Mucosa of rectum (tissue), 2 donors: ENCODE measurements at regions not wholly inside any gene's neighbourhood (a gene's known extent, or its start where the extent isn't known, plus 50 kb on each side); places are given as distances from the start of the nearest gene placed in this dataset.

Source experiments
- H3K27ac ChIP-seq, 2 donors: one replicate each; pipeline ENCODE4 v1.7.0; 2013; ENCODE audit warnings: inconsistent platforms in 2 of 2, low read depth in 2 of 2, low read length in 2 of 2
- H3K27me3 ChIP-seq, 2 donors: one replicate each; pipeline ENCODE4 v1.7.0; 2013; ENCODE audit warnings: low read length in 2 of 2; ENCODE audit not compliant: control insufficient read depth in 2 of 2, insufficient read depth in 2 of 2
- H3K36me3 ChIP-seq, 2 donors: one replicate each; pipeline ENCODE4 v1.7.0; 2013; ENCODE audit warnings: low read length in 2 of 2; ENCODE audit not compliant: control insufficient read depth in 2 of 2, insufficient read depth in 2 of 2
- H3K4me1 ChIP-seq, 2 donors: one replicate each; pipeline ENCODE4 v1.7.0; 2013; ENCODE audit warnings: low read length in 2 of 2, mild to moderate bottlenecking in 1 of 2; ENCODE audit not compliant: control insufficient read depth in 2 of 2, insufficient read depth in 2 of 2
- H3K4me3 ChIP-seq, 2 donors: one replicate each; pipeline ENCODE4 v1.7.0; 2013; ENCODE audit warnings: low read length in 2 of 2
- H3K9ac ChIP-seq, 2 donors: one replicate each; pipeline ENCODE4 v1.7.0; 2013; ENCODE audit warnings: low read length in 2 of 2, low read depth in 1 of 2, mild to moderate bottlenecking in 1 of 2
- H3K9me3 ChIP-seq, 2 donors: one replicate each; pipeline ENCODE4 v1.7.0; 2013; ENCODE audit warnings: low read length in 2 of 2; ENCODE audit not compliant: control insufficient read depth in 2 of 2
- donor health status: healthy.
- donor health status: Normal muscosa, but diverticular disease.

DNA sequence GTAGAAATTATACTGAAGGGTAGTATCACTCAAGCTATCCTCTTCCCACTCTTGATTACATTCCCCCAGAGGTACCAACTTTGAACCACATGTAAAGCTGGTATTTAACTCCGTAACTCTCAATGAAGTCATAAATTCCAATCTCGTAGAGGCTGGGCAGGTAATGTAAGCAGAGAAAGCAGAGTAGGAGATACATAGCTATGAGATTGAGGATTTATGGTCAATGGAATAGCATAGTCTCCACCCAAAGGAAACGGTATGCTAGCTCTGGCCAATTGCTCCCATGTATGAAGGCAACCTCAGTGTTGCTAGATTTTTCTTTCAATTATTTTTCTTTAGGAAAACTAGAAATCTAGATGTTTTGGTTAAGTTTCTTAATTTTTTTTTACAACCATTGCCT is 163.1 kb upstream of the NRIP1 start:
- Histone ChIP-seq H3K4me3 (no peak overlapping the region), H3K36me3 (no peaks in the 10 kb centered on the region), H3K9me3 (no peaks in the 10 kb centered on the region), H3K9ac (no peak overlapping the region), H3K27ac (no peak overlapping the region), H3K27me3 (no peaks in the 10 kb centered on the region), H3K4me1 (peaks cover 0 to 2% of the 10 kb centered on the region in 2 donors)

DNA sequence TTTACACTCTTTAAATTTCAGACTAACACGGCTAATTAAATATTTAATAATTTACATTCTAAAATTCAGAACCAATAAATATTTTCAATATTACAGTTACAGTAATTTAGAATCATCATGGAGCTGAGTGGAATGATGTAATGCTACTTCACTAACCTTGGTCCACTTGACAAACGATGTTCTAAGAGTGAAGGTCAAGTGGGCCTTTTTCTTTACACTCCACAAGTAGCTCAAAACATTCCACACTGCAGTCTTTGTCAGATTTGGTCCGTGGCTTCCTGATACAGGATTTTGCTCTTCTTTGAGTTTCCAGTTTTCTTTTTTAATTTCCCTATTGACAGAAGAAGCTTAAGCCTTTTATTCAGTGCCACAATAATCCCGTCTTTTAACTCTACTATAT is 164.6 kb upstream of the NRIP1 start:
- Histone ChIP-seq H3K4me3 (no peak overlapping the region), H3K9me3 (no peaks in the 10 kb centered on the region), H3K36me3 (no peaks in the 10 kb centered on the region), H3K4me1 (peaks cover 0 to 2% of the 10 kb centered on the region in 2 donors), H3K27ac (no peak overlapping the region), H3K27me3 (no peaks in the 10 kb centered on the region), H3K9ac (no peak overlapping the region)

DNA sequence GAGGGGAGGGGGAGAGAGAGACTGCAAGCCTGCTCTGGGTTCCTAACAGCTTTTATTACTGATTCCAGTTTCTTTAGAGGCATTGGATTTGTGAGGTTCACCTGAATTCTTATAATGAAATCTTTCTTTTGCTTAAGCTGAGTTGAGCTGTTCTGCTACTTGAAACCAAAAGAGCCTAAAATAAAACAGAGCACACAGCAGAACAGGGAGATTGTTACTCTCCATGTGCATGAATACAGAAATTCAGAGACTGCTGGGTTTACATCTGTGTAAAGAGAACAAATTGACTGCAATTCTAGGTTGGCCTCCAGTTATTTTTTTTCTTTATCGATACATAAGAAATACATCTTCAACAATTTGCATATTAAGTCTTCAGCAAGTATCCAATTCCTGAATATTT is 168.8 kb upstream of the NRIP1 start:
- no peaks in the 10 kb centered on the region for H3K27me3 ChIP-seq
- H3K9me3 ChIP-seq = no peaks in the 10 kb centered on the region
- H3K27ac ChIP-seq = no peak overlapping the region
- no peaks in the 10 kb centered on the region for H3K36me3 ChIP-seq
- H3K4me1 ChIP-seq = no peaks in the 10 kb centered on the region
- no peak overlapping the region for H3K4me3 ChIP-seq
- no peak overlapping the region for H3K9ac ChIP-seq

DNA sequence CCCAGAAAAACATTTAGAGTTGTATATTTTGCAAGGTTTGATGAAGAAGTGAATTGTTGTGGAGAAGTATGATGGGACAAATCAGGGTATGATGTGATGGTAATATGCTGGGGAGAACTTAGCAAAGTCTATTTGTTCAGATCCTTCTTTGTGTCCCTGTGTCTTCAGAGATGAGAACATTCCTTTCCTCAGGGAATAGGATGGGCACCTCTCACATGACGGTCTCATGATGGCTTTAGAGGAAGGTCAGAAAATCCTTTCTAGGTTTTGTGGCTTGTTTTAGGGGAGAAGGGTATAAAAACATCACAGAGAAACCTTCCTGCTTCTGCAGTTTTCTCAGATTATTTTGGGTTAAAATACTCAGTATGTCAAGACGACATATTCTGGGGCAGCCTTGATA is 171.3 kb upstream of the NRIP1 start:
- Histone ChIP-seq H3K9ac (no peak overlapping the region), H3K27ac (no peak overlapping the region), H3K9me3 (no peaks in the 10 kb centered on the region), H3K36me3 (no peaks in the 10 kb centered on the region), H3K27me3 (no peaks in the 10 kb centered on the region), H3K4me1 (no peaks in the 10 kb centered on the region), H3K4me3 (no peak overlapping the region)

DNA sequence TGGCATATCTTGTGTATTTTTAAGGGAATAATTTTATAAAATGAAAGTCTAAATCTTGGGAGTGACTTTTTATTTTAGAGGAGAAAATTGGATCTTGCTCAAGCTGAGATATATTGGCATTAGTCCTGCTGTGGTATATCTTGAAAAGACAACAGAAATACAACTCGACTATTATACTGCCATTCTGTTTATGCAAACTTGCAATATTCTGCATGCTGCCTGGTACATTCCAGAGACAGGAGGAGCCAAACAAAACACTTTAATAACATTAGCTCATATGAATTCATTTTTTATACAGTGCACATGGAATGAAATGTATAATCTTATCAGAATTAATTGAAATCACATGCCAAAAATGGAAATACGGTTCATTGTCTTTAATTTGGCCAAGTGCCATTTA is 176.0 kb upstream of the NRIP1 start:
- no peak overlapping the region for H3K27ac ChIP-seq
- H3K27me3 ChIP-seq = no peaks in the 10 kb centered on the region
- no peaks in the 10 kb centered on the region for H3K36me3 ChIP-seq
- no peak overlapping the region for H3K9ac ChIP-seq
- H3K4me3 ChIP-seq = no peak overlapping the region
- H3K9me3 ChIP-seq = no peaks in the 10 kb centered on the region
- no peaks in the 10 kb centered on the region for H3K4me1 ChIP-seq

DNA sequence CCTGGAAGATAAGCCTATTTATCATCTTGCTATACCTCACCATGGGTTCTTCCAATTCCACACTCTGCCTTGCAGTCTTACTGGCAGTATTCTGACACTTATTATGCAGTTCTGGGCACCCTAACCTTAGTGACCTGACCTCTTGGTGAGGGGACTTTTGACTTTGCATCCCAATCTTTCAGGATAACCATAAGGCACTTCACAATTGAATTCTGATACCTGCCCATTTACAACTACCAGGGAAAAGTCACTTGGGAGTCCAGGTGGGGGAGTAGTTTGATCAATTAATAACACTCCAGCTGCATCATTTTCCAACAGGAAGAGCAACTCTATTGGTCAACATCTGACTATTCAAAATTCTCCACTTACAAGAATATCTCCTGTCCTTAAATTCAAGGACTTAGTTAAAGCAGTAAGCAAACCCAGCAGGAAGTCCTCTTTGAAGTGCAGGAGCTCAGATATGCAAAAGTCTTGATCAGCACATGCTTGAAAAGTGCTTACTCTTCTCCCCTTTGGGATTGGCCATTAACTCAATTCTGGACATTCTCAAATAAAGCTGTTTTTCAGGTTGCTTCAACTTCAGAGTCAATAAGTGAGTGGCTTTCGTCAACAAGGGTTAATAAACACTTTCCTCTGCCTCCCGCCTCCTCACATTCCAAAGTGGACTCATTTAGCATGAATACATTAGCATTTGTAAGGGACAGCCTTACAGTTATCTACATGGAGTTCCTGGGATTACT is 177.4 kb upstream of the NRIP1 start:
- H3K9ac ChIP-seq = no peak overlapping the region
- no peak overlapping the region for H3K27ac ChIP-seq
- no peak overlapping the region for H3K4me3 ChIP-seq
- H3K9me3 ChIP-seq = no peaks in the 10 kb centered on the region
- H3K27me3 ChIP-seq = no peaks in the 10 kb centered on the region
- no peaks in the 10 kb centered on the region for H3K36me3 ChIP-seq
- H3K4me1 ChIP-seq = no peaks in the 10 kb centered on the region

DNA sequence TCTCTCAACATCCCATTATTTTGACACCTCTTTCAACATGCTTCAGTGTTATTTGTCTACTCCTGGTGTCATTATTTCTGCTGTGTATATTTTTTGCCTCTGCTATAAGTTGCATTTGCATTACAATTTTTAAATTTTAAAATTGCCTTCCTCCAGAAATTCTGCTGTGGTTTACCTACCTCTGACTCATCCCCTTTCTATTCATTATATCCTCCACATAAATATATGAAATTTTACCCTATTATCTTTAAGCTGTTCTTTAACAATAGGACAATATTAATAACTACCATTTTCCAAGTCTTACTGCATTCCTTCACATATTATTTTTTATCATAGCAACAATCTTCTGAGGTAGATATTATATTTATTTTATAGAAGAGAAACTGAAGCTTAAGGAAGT is 178.1 kb upstream of the NRIP1 start:
- Histone ChIP-seq H3K9me3 (no peaks in the 10 kb centered on the region), H3K27me3 (no peaks in the 10 kb centered on the region), H3K9ac (no peak overlapping the region), H3K27ac (no peak overlapping the region), H3K4me1 (no peaks in the 10 kb centered on the region), H3K36me3 (no peaks in the 10 kb centered on the region), H3K4me3 (no peak overlapping the region)

DNA sequence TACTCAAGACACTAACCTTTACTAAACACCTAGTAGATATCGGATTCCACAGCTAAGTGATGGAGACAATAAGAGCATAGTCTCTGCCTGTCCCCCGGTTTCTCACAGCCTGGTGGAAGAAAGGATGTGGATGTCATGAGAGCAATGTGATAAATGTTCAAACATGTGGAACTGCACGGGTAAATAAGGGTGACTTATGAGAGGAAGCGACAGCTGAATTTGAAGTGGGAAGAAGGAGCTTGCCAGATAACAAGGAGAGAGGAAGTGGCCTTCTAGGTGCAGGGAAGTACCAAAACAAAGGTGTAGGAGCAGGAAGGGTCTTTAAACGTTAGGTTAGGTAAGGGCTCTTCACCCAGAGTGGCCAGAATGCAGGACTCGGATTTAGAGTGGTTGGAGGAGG is 178.6 kb upstream of the NRIP1 start:
- Histone ChIP-seq H3K27me3 (no peaks in the 10 kb centered on the region), H3K4me1 (no peaks in the 10 kb centered on the region), H3K27ac (no peak overlapping the region), H3K36me3 (no peaks in the 10 kb centered on the region), H3K4me3 (no peak overlapping the region), H3K9ac (no peak overlapping the region), H3K9me3 (no peaks in the 10 kb centered on the region)

DNA sequence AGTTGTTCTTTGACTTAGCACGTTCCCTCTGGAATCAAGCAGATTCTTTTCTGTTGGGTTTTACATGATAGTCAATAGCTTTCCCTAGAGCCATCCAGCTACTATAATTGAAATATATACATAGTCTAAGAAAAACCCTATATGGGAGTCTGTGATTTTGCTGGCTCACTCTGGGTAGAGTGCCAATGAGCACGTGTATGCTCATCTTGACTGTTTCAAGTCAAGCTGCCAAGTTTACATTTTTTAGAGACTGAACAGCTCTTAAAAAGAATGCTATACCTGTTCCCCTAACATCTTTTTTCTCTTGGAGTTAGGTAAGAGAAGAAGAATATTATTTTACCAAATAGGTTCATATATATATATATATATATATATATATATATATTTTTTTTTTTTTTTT is 182.8 kb upstream of the NRIP1 start:
- H3K27me3 ChIP-seq = no peaks in the 10 kb centered on the region
- H3K27ac ChIP-seq = no peak overlapping the region
- no peaks in the 10 kb centered on the region for H3K4me1 ChIP-seq

DNA sequence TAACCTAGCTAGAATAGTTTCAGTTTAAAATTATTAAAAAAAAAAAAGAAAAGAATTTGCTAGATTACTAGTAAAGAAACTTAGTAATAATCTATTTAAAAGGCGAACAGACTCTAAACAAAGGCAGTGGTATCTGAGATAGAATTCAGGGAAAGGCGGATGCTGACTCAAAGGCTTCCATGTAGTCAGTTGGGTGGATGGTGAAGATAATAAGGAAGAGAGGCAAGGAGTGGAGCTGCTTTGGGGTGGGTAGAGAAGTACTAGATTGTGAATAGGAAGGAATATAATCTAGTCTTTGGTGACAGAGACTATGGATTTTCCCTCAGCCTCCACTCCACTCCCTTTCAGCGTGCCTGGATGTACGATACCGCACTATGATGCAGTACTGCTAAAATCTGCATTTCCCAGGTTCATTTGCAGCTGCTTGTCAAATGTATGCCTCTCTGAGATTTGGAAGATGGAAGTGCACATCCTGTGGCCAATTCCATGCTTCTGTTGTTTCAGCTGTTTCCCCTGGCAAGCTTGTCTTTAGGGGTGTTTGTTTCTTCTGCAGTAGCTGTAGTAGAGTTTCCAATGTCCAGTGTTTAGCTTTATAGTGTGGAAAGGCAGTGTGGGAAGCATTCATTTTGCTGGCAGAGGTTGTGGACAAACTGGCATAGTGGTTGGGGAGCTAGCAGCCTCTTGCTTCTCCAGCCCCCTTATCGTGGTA is 184.6 kb upstream of the NRIP1 start:
- Histone ChIP-seq H3K4me1 (no peaks in the 10 kb centered on the region), H3K4me3 (no peak overlapping the region), H3K36me3 (no peaks in the 10 kb centered on the region), H3K27me3 (no peaks in the 10 kb centered on the region), H3K9me3 (no peaks in the 10 kb centered on the region), H3K27ac (no peak overlapping the region), H3K9ac (no peak overlapping the region)

More for the DNA sequence above, 182.8 kb upstream of the NRIP1 start:
- H3K9ac ChIP-seq = no peak overlapping the region
- H3K9me3 ChIP-seq = no peaks in the 10 kb centered on the region
- no peaks in the 10 kb centered on the region for H3K36me3 ChIP-seq
- H3K4me3 ChIP-seq = no peak overlapping the region
